HCT116 (cell line): ENCODE measurements at regions not wholly inside any gene's neighbourhood (a gene's known extent, or its start where the extent isn't known, plus 50 kb on each side); places are given as distances from the start of the nearest gene placed in this dataset.

ENCODE experiments used
- ATAC-seq: fragments of 200-7000 bp; cut with Tn5 transposase; 2 replicates; pipeline ENCODE4 v1.9.1; 2020; ENCODE audit warnings: mild to moderate bottlenecking, moderate library complexity
- BruUV-seq: library from RNA; stranded (reverse); fragments of 400-500 nt; replicated peaks from 2 replicates; lab custom pipeline; 2021; lab: Mats Ljungman, UMichigan
- CTCF ChIA-PET: fragments of 300-600 bp; sonication (Branson Sonifier 250); formaldehyde crosslinking; loops from one replicate; lab custom pipeline; 2021; ENCODE audit warnings: antibody characterized with exemption; lab: Charles Lee
- POLR2A ChIA-PET: fragments of 300-600, 350-600 bp; sonication (Branson Sonifier 250); formaldehyde crosslinking; loops from one replicate; lab custom pipeline; 2021; ENCODE audit warnings: antibody characterized with exemption; lab: Charles Lee
- RAD21 ChIA-PET, 2 experiments: fragments of 300-600 bp; sonication (Branson Sonifier 250); formaldehyde crosslinking; loops; one replicate each; lab custom pipeline; 2023; ENCODE audit warnings: low total read pairs in 2 of 2; ENCODE audit not compliant: uncharacterized antibody in 2 of 2, unreplicated experiment in 2 of 2, low non-redundant PET in 1 of 2; lab: Charles Lee
- DNase-seq: peaks from one replicate; pipeline ENCODE4 v3.0.0-alpha.2; 2010; ENCODE audit warnings: low read depth, low spot score
- H2AFZ ChIP-seq: fragments of 200-600 bp; shearing (Covaris generic), sonication (generic); 2 replicates; pipeline ENCODE4 v1.6.1; 2017; ENCODE audit warnings: low read depth, mixed run types, mixed read lengths, antibody characterized with exemption, low read length; ENCODE audit not compliant: poor library complexity, severe bottlenecking
- H3K27ac ChIP-seq: 2 replicates; pipeline ENCODE4 v1.5.1; 2012; ENCODE audit warnings: low read depth, low read length
- H3K27me3 ChIP-seq: fragments of 200-600 bp; sonication (generic); 2 replicates; pipeline ENCODE4 v1.6.1; 2016; ENCODE audit warnings: mixed run types, low read length, mixed read lengths; ENCODE audit not compliant: insufficient read depth
- H3K36me3 ChIP-seq, 2 experiments: fragments of 200-500 bp in 1 of 2; fragments of 200-600 bp in 1 of 2; sonication (Bioruptor generic) in 1 of 2; sonication (generic) in 1 of 2; 2 replicates each; pipeline versions ENCODE4 v1.5.1 to v1.6.1; 2014 to 2016; ENCODE audit warnings: low read length in 2 of 2, inconsistent platforms in 1 of 2, mixed read lengths in 1 of 2, mixed run types in 1 of 2; ENCODE audit not compliant: insufficient read depth in 2 of 2, control insufficient read depth in 1 of 2
- H3K4me1 ChIP-seq, 2 experiments: fragments of 200-600 bp in 1 of 2; sonication (generic) in 1 of 2; 2 replicates each; pipeline versions ENCODE4 v1.5.1 to v1.6.1; 2012 to 2017; ENCODE audit warnings: low read length in 2 of 2, inconsistent platforms in 1 of 2, mild to moderate bottlenecking in 1 of 2, mixed read lengths in 1 of 2, mixed run types in 1 of 2, moderate library complexity in 1 of 2; ENCODE audit not compliant: insufficient read depth in 2 of 2, control insufficient read depth in 1 of 2
- H3K4me2 ChIP-seq: fragments of 200-600 bp; sonication (generic); 2 replicates; pipeline ENCODE4 v1.6.1; 2017; ENCODE audit warnings: mixed run types, low read length, mixed read lengths
- H3K4me3 ChIP-seq, 2 experiments: fragments of 200-600 bp in 1 of 2; sonication (generic) in 1 of 2; replicated peaks in 1 of 2; 2 replicates each; pipeline ENCODE4 v1.5.1; 2011 to 2016; ENCODE audit warnings: low read length in 2 of 2, control low read depth in 1 of 2, low read depth in 1 of 2, mild to moderate bottlenecking in 1 of 2, mixed read lengths in 1 of 2, mixed run types in 1 of 2
- H3K79me2 ChIP-seq: fragments of 200-600 bp; sonication (generic); 2 replicates; pipeline ENCODE4 v1.6.1; 2017; ENCODE audit warnings: mild to moderate bottlenecking, mixed run types, low read length, moderate library complexity, mixed read lengths; ENCODE audit not compliant: insufficient read depth
- H3K9ac ChIP-seq: fragments of 200-600 bp; sonication (generic); 2 replicates; pipeline ENCODE4 v1.6.1; 2016; ENCODE audit warnings: low read length, mixed read lengths
- H3K9me2 ChIP-seq: fragments of 200-600 bp; sonication (generic), shearing (Covaris generic); 2 replicates; pipeline ENCODE4 v1.6.1; 2017; ENCODE audit warnings: mixed run types, mild to moderate bottlenecking, moderate library complexity; ENCODE audit not compliant: insufficient read depth
- H3K9me3 ChIP-seq, 2 experiments: fragments of 200-500 bp in 1 of 2; fragments of 200-600 bp in 1 of 2; sonication (Bioruptor generic) in 1 of 2; sonication (generic) in 1 of 2; 2 replicates each; pipeline ENCODE4 v1.6.1; 2014 to 2017; ENCODE audit warnings: low read length in 2 of 2, mixed read lengths in 2 of 2, inconsistent platforms in 1 of 2, low read depth in 1 of 2, mild to moderate bottlenecking in 1 of 2, mixed run types in 1 of 2, moderate library complexity in 1 of 2; ENCODE audit not compliant: control insufficient read depth in 1 of 2, insufficient read depth in 1 of 2
- H4K20me1 ChIP-seq: fragments of 200-600 bp; sonication (generic), shearing (Covaris generic); 2 replicates; pipeline ENCODE4 v1.6.1; 2017; ENCODE audit warnings: mixed run types, mild to moderate bottlenecking, moderate library complexity; ENCODE audit not compliant: insufficient read depth
- CBX3 ChIP-seq: IDR thresholded peaks from 2 replicates; pipeline ENCODE4 v1.6.1; 2012; ENCODE audit warnings: low read depth
- CEBPB ChIP-seq: IDR thresholded peaks from 2 replicates; pipeline ENCODE4 v1.6.1; 2012; ENCODE audit warnings: low read depth
- EGR1 ChIP-seq: IDR thresholded peaks from 2 replicates; pipeline ENCODE4 v1.6.1; 2012; ENCODE audit warnings: low read depth
- EZH2phosphoT487 ChIP-seq: fragments of 200-600 bp; IDR thresholded peaks from 2 replicates; pipeline ENCODE4 v1.6.1; 2018; ENCODE audit warnings: antibody characterized with exemption, borderline replicate concordance
- FOSL1 ChIP-seq: IDR thresholded peaks from 2 replicates; pipeline ENCODE4 v1.6.1; 2012; ENCODE audit warnings: low read depth
- POLR2A ChIP-seq: IDR thresholded peaks from 2 replicates; pipeline ENCODE4 v1.7.0; 2011; ENCODE audit warnings: borderline replicate concordance; ENCODE audit not compliant: insufficient read depth, insufficient read length; ENCODE audit errors: extremely low read depth
- POLR2AphosphoS5 ChIP-seq: IDR thresholded peaks from 2 replicates; pipeline ENCODE4 v1.6.1; 2011; ENCODE audit warnings: mild to moderate bottlenecking, low read depth, low read length, moderate library complexity
- SIN3A ChIP-seq: IDR thresholded peaks from 2 replicates; pipeline ENCODE4 v1.6.1; 2012; ENCODE audit warnings: low read depth
- SP1 ChIP-seq: IDR thresholded peaks from 2 replicates; pipeline ENCODE4 v1.6.1; 2012; ENCODE audit warnings: low read depth
- SRF ChIP-seq: IDR thresholded peaks from 2 replicates; pipeline ENCODE4 v1.6.1; 2012; ENCODE audit warnings: low read depth
- YY1 ChIP-seq: IDR thresholded peaks from 2 replicates; pipeline ENCODE4 v1.6.1; 2011; ENCODE audit warnings: low read length, low read depth, moderate library complexity, mild to moderate bottlenecking; ENCODE audit not compliant: insufficient replicate concordance; ENCODE audit errors: extremely low read depth
- ZNF274 ChIP-seq: fragments of 200-500 bp; sonication (Bioruptor generic); IDR thresholded peaks from 2 replicates; pipeline ENCODE4 v1.6.1; 2014; ENCODE audit warnings: mild to moderate bottlenecking, low read depth, low read length, inconsistent platforms
- intact Hi-C: fragments of 100-400 bp; cut with micrococcal nuclease; formaldehyde crosslinking; loops from 2 replicates; pipeline ENCODE4 v1.10.0; 2022
- TF ChIP-seq, protein P1 (sequence below): IDR thresholded peaks from 2 replicates; pipeline ENCODE4 v1.6.1; 2012; ENCODE audit warnings: low read depth
- TF ChIP-seq, protein P2 (sequence below), 3 experiments: fragments of 200-600 bp in 1 of 3; sonication (generic) in 1 of 3; IDR thresholded peaks in 2 of 3; conservative IDR thresholded peaks in 1 of 3; 2 replicates each; pipeline ENCODE4 v1.5.1; 2012 to 2017; ENCODE audit warnings: low read depth in 2 of 3, low read length in 2 of 3, antibody characterized with exemption in 1 of 3, borderline replicate concordance in 1 of 3, control low read depth in 1 of 3, mild to moderate bottlenecking in 1 of 3, mixed read lengths in 1 of 3, mixed run types in 1 of 3, moderate library complexity in 1 of 3; ENCODE audit not compliant: insufficient read depth in 1 of 3

GRCh38 chr18:53795610-53796009 is 428.9 kb downstream of the MBD2 start:
- peaks cover 0 to under 1% of the 10 kb centered on the region in 2 experiments; a peak in 2 of 4 replicates for H3K9me3 ChIP-seq
- CTCF ChIA-PET: no interaction called here
- H3K27ac ChIP-seq: no peak overlapping the region
- no peaks in the 10 kb centered on the region for H3K36me3 ChIP-seq
- no TSS peak for BruUV-seq
- H3K9me2 ChIP-seq: no peaks in the 10 kb centered on the region
- H4K20me1 ChIP-seq: no peaks in the 10 kb centered on the region
- H3K27me3 ChIP-seq: no peaks in the 10 kb centered on the region
- POLR2A ChIA-PET: no interaction called here
- RAD21 ChIA-PET: no interaction called here
- no peak for ATAC-seq
- DNase-seq: no peak
- no peak overlapping the region for H3K9ac ChIP-seq
- no peak overlapping the region for H3K4me2 ChIP-seq
- intact Hi-C loops: no loop called here
- no peak overlapping the region for H2AFZ ChIP-seq
- no peaks in the 10 kb centered on the region for H3K79me2 ChIP-seq
- TF ChIP-seq FOSL1 (no peak), POLR2AphosphoS5 (no peak), POLR2A (no peak), EZH2phosphoT487 (no peak), SP1 (no peak), SRF (no peak), SIN3A (no peak), CEBPB (no peak), CBX3 (no peak), ZNF274 (no peak), YY1 (no peak), EGR1 (no peak)
- TF ChIP-seq, protein P1, sequence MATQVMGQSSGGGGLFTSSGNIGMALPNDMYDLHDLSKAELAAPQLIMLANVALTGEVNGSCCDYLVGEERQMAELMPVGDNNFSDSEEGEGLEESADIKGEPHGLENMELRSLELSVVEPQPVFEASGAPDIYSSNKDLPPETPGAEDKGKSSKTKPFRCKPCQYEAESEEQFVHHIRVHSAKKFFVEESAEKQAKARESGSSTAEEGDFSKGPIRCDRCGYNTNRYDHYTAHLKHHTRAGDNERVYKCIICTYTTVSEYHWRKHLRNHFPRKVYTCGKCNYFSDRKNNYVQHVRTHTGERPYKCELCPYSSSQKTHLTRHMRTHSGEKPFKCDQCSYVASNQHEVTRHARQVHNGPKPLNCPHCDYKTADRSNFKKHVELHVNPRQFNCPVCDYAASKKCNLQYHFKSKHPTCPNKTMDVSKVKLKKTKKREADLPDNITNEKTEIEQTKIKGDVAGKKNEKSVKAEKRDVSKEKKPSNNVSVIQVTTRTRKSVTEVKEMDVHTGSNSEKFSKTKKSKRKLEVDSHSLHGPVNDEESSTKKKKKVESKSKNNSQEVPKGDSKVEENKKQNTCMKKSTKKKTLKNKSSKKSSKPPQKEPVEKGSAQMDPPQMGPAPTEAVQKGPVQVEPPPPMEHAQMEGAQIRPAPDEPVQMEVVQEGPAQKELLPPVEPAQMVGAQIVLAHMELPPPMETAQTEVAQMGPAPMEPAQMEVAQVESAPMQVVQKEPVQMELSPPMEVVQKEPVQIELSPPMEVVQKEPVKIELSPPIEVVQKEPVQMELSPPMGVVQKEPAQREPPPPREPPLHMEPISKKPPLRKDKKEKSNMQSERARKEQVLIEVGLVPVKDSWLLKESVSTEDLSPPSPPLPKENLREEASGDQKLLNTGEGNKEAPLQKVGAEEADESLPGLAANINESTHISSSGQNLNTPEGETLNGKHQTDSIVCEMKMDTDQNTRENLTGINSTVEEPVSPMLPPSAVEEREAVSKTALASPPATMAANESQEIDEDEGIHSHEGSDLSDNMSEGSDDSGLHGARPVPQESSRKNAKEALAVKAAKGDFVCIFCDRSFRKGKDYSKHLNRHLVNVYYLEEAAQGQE: no peak
- TF ChIP-seq, protein P2, sequence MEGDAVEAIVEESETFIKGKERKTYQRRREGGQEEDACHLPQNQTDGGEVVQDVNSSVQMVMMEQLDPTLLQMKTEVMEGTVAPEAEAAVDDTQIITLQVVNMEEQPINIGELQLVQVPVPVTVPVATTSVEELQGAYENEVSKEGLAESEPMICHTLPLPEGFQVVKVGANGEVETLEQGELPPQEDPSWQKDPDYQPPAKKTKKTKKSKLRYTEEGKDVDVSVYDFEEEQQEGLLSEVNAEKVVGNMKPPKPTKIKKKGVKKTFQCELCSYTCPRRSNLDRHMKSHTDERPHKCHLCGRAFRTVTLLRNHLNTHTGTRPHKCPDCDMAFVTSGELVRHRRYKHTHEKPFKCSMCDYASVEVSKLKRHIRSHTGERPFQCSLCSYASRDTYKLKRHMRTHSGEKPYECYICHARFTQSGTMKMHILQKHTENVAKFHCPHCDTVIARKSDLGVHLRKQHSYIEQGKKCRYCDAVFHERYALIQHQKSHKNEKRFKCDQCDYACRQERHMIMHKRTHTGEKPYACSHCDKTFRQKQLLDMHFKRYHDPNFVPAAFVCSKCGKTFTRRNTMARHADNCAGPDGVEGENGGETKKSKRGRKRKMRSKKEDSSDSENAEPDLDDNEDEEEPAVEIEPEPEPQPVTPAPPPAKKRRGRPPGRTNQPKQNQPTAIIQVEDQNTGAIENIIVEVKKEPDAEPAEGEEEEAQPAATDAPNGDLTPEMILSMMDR (IDR thresholded peaks at IDR 0.05 in 2 of 3, conservative IDR thresholded peaks at IDR 0.05 in 1 of 3; ENCODE audit: borderline replicate concordance in 1 of 3, insufficient read depth in 1 of 3, low read depth in 2 of 3, low read length in 2 of 3): no peak
- TF ChIP-seq, all 23 proteins: peak for 0
- H3K4me1 ChIP-seq: no peaks in the 10 kb centered on the region
- no peak overlapping the region for H3K4me3 ChIP-seq
